Limb (tissue), 2 donors: ENCODE measurements at regions not wholly inside any gene's neighbourhood (a gene's known extent, or its start where the extent isn't known, plus 50 kb on each side); places are given as distances from the start of the nearest gene placed in this dataset.
A peak's percentile ranks its signal among the peaks of the same experiment; 100 is the strongest.

Source experiments
- DNase-seq, 2 donors: peaks; one replicate each; pipeline ENCODE4 v3.0.0-alpha.2; 2016; ENCODE audit errors: extremely low spot score in 2 of 2

DNA sequence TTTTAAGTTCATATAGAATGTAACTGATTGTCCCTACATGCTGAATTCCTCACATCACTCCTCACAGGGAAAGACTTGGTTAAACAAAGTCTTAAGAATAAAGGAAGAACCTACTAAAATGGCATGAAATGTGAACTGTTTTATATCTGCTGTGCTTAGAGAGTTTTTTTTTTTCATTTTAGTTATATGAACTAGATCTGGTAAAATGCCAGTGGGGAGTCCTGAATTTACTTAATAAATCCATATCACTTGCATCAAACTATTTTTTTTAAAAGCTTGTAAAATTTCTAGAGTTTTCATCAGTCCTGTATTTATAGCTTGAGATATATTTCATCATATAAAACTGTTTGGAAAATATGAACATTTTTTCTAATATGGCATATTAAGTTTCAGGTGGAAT lies 1528.6 kb downstream of the EFNA5 start:
- DNase-seq: no peak

DNA sequence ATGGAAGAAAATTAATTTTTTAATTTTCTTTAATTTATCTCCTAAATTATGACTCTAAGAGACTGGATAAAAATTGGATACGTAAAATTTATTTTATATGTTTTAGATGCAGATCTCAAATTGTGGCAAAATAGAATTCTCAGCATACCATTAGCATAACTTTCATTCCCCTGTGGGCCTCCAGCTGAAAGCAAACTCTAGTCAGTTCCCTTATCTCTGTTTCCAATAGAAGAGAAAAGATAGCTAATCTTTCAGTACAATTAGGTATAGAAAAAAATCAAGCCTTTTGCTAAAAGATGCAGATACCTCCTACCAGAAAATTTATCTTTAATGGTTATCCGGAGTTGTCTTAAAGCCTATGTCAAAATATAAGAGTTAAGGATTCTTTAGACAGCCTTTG lies 1530.6 kb downstream of the EFNA5 start:
- no peak for DNase-seq

- DNase-seq: no peak
These were observed 1534.7 kb downstream of the EFNA5 start for GRCh38 chr5:106136061-106136460.

DNA sequence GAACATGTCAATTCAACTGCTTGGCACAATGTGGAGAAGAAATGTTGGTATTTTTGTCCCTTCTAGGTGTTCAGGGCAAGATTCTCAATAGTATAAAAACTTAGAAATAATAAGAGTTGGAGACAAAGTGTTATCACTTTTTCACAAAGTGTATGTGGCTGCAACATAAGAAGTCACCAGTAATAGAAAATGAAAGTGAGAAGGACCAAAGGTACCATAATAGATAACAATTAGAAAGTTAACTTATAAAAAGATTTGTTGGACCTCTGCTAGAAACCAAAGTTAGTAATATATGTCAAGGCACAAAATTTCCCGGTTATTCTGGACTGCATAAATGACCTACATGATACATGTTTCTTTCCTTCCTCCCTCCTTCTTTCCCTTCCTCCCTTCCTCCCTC lies 1535.3 kb downstream of the EFNA5 start:
- DNase-seq: no peak

GRCh38 chr5:106134549-106134948 lies 1536.2 kb downstream of the EFNA5 start:
- DNase-seq: no peak

- DNase-seq: no peak
These were observed 1542.8 kb downstream of the EFNA5 start for GRCh38 chr5:106127985-106128384.

GRCh38 chr5:106127341-106127781 lies 1543.4 kb downstream of the EFNA5 start:
- DNase-seq: no peak

DNA sequence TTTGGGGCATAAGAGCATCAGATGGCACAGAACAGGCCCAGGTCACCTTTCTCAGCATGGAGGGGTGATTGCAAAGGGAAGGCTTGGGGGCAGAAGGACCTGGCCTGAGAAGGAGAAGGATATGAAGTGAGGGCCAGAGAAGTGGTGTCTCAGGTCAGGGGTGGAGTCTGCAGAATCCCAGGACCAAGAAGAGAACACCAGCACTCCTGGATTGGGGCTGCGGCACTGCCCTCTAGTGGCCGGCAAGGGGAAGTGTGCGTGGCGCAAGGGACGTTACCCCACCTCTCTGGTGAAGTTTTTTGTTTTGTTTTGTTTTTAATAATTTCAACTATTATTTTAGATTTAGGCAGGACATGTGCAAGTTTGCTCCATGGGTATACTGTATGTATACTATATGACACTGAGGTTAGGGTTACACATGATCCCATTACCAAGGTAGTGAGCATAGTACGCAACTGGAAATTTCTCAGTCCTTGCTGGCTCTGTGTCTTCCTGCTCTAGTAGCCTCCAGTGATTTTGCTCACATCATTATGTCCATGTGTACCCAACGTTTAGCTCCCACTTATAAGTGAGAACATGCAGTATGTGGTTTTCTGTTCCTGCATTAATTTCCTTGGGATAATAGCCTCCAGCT lies 1548.6 kb downstream of the EFNA5 start:
- DNase-seq: no peak

GRCh38 chr5:106116682-106117081 lies 1554.1 kb downstream of the EFNA5 start:
- no peak for DNase-seq

- no peak for DNase-seq
These were observed 1556.8 kb downstream of the EFNA5 start for GRCh38 chr5:106113922-106114321.

- no peak for DNase-seq
These were observed 1564.4 kb downstream of the EFNA5 start for GRCh38 chr5:106106384-106106783.

DNA sequence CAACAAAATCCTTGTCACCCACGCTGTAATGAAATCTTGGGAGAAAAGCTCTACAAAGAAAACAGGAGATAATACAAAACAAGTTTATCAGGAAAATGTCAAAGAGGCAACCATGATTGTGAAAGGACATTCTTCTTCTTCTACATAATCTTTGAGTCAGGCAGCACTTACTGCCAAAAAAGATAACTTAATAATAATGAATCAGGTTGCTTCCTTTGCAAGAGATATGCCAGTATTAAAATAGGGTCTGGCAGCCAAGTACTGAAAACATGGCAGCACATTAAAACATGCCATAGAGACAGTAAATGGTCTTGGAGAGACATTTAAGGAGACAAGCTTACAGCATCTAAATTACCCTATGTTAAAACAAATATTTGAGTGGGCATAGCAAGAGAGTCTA lies 1573.4 kb downstream of the EFNA5 start:
- DNase-seq: no peak

GRCh38 chr5:106094839-106095238 lies 1575.9 kb downstream of the EFNA5 start:
- no peak for DNase-seq

GRCh38 chr5:106094204-106094607 lies 1576.5 kb downstream of the EFNA5 start:
- DNase-seq: peak; percentile 16 to 41

GRCh38 chr5:106093134-106093533 lies 1577.6 kb downstream of the EFNA5 start:
- no peak for DNase-seq

DNA sequence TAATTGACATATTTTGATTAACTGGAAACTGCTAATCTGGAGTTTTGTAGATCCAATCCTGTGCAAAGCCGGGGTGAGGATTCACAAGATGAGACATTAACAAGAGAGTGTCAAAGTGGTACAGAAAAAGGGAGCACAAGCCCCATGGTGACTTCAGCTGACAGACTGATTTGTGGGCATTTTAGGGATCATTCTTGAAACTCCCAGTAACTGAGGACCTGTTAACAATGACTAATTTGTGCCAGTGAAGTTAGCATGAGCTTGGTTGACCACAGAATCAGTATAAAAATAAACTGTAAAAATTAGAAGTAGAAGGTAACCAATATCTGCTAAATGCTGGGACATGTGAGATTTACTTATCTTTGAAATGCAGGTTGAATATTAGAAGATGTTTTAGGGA lies 1578.3 kb downstream of the EFNA5 start:
- no peak for DNase-seq

DNA sequence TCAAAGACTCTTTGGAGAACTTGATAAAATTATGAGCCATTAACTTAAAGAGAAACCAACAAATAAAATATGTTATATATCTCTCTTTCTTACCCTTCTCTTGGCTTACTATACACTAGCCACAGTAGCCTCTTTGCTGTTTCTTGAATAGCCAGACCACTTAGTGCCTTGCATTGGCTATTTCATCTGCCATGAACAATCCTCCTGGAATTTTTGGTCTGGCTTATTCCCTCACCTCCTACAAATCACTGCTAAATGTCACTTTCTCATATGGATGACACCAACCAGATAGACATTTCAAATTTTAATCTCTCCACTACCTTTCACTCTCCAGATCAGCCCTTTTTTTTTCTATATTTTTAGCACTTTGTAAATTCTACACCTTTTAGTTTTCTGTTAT lies 1581.7 kb downstream of the EFNA5 start:
- DNase-seq: no peak

DNA sequence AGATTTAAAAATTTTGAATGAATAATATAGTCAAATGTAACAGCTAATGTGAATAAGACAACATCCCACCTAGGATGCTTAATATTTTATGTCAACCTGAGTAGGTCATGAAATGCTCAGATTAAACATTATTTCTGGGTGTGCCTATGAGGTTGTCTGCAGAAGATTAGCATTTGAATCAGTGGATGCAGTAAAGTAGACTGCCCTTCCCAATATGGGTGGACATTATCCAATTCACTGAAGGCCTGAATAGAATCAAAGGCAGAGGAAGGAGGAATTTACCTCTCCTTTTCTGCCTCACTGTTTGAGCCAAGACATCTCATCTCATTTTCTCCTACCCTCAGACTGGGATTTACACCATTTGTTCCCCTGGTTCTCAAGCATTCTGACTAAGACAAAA lies 1582.3 kb downstream of the EFNA5 start:
- DNase-seq: no peak

DNA sequence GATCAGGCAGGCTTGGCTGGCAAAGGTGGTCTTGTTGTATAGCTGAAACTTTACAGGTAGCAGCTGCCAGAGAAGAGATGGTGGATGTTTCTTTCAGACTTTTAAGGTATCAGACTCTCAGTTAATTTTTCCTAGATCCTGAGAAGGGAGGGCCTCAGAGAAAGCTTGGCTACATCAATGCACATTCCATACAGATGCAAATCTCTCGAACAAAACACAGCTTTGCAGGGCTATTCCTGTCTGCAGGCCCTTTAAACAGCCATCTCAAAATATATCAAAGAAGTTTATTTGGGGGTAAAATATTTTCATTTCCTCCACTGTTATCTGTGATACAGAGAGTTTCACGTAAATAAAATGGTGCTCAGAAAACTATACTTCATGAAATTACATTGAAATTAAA lies 1584.4 kb downstream of the EFNA5 start:
- no peak for DNase-seq

GRCh38 chr5:106085556-106085955 lies 1585.2 kb downstream of the EFNA5 start:
- no peak for DNase-seq

DNA sequence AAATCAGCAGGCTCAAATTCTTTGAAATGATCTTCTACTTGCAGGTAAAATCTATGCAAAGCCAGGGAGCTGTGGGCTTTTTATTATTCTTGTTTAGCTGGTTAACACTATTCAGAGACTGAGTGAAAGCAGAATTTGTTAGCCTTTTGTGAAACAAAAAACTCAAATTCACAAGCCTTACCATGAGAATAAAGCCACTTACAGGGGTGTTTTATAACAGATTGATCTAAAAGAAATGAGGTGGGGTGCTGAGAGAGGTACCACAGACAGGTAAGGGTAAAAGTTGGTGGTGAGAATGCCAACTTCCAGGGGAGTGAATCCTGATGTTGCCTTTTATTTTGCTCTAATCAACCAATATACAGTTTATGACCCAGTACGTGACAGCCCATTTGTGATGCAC lies 1585.6 kb downstream of the EFNA5 start:
- DNase-seq: no peak

DNA sequence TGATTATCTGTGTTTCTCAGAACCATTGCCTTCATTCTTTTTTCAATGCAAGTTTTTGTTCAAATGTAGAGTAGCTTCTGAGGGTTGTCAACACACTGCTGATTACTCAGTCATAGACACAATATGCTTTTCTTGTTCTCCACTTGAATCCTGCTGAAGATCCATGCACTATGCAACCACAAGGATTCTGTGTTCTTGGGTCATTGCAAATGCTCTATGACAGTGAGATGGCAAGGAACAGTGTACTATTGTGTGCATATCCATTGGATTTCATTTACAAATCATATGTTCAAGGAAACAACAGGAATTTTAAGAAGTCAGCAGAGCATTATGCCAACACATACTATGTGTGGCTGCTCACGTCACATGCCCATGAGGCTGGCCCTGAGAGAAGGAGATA lies 1590.2 kb downstream of the EFNA5 start:
- DNase-seq: no peak

DNA sequence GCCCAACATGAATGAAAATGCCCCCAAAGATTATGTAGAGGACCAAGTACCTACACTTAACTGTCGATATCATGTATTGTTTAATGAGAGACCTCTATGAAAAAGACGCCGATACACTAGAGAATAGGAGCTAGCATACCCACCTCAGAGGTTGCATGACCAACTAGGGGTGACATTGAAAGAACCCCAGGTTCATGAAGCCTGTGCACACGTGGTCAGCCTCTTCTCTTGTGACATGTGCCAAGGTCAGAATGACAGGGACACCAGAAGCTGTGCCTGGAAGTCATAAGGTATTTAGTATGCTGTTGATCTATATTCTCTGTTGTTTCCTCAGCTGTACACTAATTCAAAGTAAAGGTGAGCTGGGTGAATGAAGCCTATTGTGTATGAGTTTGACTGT lies 1594.1 kb downstream of the EFNA5 start:
- no peak for DNase-seq

GRCh38 chr5:106072208-106072607 lies 1598.5 kb downstream of the EFNA5 start:
- no peak for DNase-seq
